ENCODE measurements at regions not wholly inside any gene's neighbourhood (a gene's known extent, or its start where the extent isn't known, plus 50 kb on each side); places are given as distances from the start of the nearest gene placed in this dataset.

GRCh38 chr3:107962946-107963345, 127.9 kb downstream of the CD47 start:
- Histone ChIP-seq H4K5ac (ENCODE audit: insufficient read length, low read depth, low read length) (no peak overlapping the region), H4K8ac (replicated peaks; ENCODE audit: insufficient read length, low read depth, low read length) (no peak overlapping the region), H3K23me2 (ENCODE audit: insufficient read length, low read depth, low read length, poor library complexity, severe bottlenecking) (no peaks in the 10 kb centered on the region), H4K20me1 (ENCODE audit: control insufficient read depth, insufficient read depth, insufficient read length) (no peaks in the 10 kb centered on the region), H3K23ac (ENCODE audit: insufficient read length, low read depth, low read length) (no peak overlapping the region), H3K4me1 (ENCODE audit: insufficient read depth, low read length) (no peaks in the 10 kb centered on the region; the same call in 1 of the 2 replicates), H2BK5ac (ENCODE audit: insufficient read length, low read length) (no peak overlapping the region), H3K79me1 (ENCODE audit: insufficient read depth, low read depth, low read length, poor library complexity, severe bottlenecking) (no peaks in the 10 kb centered on the region), H2AK5ac (ENCODE audit: insufficient read length, low read length) (no peak overlapping the region), H3K56ac (ENCODE audit: insufficient read length, low read depth, low read length) (no peak overlapping the region), H4K91ac (ENCODE audit: insufficient read length, low read depth, low read length) (no peak overlapping the region), H3K18ac (ENCODE audit: insufficient read length, low read depth, low read length) (no peak overlapping the region), H2BK20ac (ENCODE audit: low read depth, low read length, poor library complexity, severe bottlenecking) (no peak overlapping the region), H2BK120ac (ENCODE audit: low read depth, low read length, poor library complexity, severe bottlenecking) (no peak overlapping the region), H2AFZ (ENCODE audit: low read length) (no peak overlapping the region), H3K27me3 (ENCODE audit: insufficient read depth, low read length) (no peaks in the 10 kb centered on the region), H3T11ph (ENCODE audit: low read length) (no peak overlapping the region), H2BK12ac (ENCODE audit: insufficient read length, low read depth, low read length) (no peak overlapping the region), H3K4me2 (ENCODE audit: insufficient read depth, insufficient read length, low read length) (no peak overlapping the region), H3K27ac (ENCODE audit: insufficient read length, low read depth, low read length) (no peak overlapping the region), H2BK15ac (ENCODE audit: low read depth, low read length) (no peak overlapping the region), H3K14ac (ENCODE audit: insufficient read depth, low read length) (no peak overlapping the region), H3K4ac (ENCODE audit: low read depth, low read length) (no peak overlapping the region), H3K9me3 (ENCODE audit: control insufficient read depth, low read depth, low read length) (no peaks in the 10 kb centered on the region), H3K9ac (ENCODE audit: extremely low read depth, insufficient read length, low read length) (no peak overlapping the region), H3K79me2 (ENCODE audit: insufficient read depth, low read length) (no peaks in the 10 kb centered on the region)
- H3K27ac Mint-ChIP-seq: no peak overlapping the region
- no peaks in the 10 kb centered on the region for H3K27me3 Mint-ChIP-seq (ENCODE audit: low read depth)
- H3K9me3 Mint-ChIP-seq: no peaks in the 10 kb centered on the region
- TF ChIP-seq, protein P1, sequence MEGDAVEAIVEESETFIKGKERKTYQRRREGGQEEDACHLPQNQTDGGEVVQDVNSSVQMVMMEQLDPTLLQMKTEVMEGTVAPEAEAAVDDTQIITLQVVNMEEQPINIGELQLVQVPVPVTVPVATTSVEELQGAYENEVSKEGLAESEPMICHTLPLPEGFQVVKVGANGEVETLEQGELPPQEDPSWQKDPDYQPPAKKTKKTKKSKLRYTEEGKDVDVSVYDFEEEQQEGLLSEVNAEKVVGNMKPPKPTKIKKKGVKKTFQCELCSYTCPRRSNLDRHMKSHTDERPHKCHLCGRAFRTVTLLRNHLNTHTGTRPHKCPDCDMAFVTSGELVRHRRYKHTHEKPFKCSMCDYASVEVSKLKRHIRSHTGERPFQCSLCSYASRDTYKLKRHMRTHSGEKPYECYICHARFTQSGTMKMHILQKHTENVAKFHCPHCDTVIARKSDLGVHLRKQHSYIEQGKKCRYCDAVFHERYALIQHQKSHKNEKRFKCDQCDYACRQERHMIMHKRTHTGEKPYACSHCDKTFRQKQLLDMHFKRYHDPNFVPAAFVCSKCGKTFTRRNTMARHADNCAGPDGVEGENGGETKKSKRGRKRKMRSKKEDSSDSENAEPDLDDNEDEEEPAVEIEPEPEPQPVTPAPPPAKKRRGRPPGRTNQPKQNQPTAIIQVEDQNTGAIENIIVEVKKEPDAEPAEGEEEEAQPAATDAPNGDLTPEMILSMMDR (conservative IDR thresholded peaks at IDR 0.05): no peak
- H3K36me3 Mint-ChIP-seq (ENCODE audit: insufficient read depth in 1 of 3, low read depth in 3 of 3): no peaks in the 10 kb centered on the region
- no peak for DNase-seq
- WGBS (ENCODE audit: extremely low coverage, insufficient read length, low lambda C conversion rate): no CpG with 5 or more reads among the region's 3 CpGs
- H3K4me1 Mint-ChIP-seq: peaks cover 18 to 19% of the 10 kb centered on the region in 2 experiments
- H3K4me3 Mint-ChIP-seq: no peak overlapping the region

All from H9 (cell line).